Stimulated activated CD8-positive, alpha-beta memory T cell treated with anti-CD3 and anti-CD28 coated beads, Interleukin-12 subunit alpha, Interleukin-12 subunit beta, amount 100 ng/mL, for 24 hours (primary cell): ENCODE measurements at regions not wholly inside any gene's neighbourhood (a gene's known extent, or its start where the extent isn't known, plus 50 kb on each side); places are given as distances from the start of the nearest gene placed in this dataset.

Experiments
- DNase-seq: peaks from one replicate; pipeline ENCODE4 v3.0.0-alpha.2; 2020; ENCODE audit errors: extremely low read depth

DNA sequence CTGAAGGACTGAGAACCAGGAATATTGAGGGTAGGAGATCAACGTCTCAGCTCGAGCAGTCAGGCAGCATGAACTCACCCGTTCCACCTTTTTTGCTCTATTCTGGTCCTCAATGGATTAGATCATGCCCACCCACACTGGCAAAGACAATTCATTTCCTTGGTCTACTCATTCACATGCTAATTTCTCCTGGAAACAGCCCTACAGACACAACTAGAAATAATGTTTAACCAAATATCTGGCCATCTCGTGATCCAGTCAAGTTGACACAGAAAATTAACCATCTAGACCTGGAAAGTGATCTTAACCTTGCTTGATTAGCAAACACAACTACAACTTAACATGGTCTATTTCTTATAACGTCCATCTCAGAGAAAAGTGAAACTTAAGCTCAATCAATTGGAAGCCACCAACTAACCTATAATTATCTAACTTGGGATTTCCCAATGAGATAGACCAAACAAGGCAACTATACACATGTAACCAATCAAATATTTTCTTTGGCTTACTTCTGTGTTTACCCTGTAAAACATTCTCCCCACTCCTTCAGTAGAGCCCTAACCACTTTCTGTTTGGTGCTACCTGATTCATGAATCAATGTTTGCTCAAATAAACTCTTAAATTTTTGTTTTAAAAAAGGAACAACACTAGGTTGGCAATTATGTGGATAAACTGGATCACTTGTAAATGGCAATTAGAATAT, 69.7 kb upstream of the MAMLD1 start:
- DNase-seq, result no peak

DNA sequence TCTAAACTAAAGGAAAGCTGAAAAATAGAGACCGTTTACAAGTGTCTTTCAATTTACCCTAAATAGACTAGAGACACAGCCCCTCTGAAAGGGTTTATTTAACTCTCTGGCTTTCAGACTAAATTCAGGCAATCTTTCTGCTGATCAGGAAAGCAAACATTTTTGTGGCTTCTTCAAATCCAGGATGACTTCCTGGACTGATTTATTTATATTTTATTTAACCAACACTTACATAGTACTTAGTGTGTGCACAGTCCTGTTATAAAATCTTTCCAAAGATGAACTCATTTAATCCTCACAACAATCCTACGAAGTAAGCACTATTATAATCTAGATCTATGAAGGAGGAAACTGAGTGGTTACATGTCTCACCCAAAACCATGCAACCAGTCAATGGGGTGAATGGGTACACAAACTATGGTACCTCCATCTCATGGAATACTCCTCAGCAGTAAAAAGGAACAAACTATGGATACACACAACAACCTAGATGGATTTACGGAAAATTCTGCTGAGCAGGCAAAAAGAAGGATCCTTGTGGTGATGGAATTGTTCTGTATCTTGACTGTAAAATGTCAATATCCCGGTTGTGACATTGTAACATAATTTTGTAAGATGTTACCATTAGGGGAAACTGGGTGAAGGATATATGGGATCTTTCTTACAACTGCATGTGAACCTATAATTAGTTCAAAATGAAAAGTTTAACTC, 64.1 kb upstream of the MAMLD1 start:
- DNase-seq, result no peak

DNA sequence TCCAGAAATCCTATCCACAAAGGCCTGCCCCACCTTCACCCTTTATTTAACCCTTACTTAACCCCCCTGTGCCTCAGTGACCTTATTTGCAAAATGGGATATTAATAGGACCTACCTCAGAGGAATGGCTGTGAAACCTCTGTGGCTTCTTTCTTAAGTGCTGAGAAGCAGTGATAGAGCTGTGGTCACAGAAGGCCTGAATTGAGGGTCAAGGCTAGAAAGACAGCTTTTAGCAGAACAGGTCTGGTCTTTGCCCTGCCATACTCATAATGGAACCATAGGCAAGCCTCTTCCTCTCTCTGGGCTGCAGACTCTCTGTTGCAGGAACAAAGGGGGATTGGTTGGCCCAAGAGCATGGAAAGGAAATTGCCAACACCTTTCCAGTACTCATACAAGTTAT, 63.5 kb upstream of the MAMLD1 start:
- DNase-seq, result no peak

DNA sequence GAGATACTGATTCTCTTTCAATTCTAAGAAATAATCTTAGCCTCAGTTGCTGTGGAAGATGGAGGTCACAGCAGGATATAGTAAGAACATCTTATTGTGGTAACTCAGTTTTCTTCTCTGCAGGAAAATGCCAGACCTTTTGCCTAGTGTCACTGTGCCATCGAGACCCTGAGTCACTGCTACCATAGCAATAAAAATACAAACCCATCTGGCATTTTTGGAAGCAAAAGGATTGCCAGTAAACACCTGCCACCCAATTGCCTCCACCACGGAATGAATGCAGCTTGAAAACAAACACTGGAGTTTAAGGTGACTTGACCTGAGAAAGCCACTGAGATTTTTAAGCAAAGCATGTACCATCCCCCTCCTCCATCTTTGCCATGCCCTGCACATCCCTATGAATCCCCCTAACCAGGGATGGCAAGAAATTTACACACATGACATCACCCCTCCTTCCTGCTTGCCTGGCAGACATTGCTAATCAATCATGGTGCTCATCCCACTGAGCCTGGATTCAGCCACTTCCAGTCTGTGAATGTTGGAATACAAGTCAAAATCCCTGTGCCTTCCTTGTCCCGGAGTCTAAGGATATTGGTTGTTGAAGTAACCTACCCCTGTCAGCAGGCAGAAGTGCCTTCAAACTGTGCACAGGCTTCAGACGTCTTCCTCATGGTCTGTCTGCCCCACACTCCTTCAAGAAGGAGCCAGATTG, 59.6 kb upstream of the MAMLD1 start:
- no peak for DNase-seq

DNA sequence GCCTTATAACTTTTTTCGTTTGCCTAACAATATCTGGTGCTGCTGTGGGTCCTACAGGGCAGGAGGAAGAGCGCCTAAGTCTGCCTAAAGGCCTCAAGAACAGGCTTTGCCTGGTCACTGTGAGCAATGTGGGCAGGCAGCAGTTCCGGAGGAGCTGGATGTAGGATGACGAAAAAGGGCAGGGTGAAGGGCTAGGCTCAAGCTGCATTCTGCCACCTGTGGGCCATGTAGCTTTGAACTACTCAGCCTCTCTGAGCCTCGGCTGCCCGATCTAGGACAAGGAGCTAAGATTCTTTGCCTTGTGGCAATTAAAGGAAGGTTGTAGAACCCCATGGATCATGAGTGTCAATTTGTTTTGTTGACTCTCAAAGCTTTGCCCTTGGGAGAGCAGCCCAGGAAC, 57.1 kb upstream of the MAMLD1 start:
- no peak for DNase-seq

DNA sequence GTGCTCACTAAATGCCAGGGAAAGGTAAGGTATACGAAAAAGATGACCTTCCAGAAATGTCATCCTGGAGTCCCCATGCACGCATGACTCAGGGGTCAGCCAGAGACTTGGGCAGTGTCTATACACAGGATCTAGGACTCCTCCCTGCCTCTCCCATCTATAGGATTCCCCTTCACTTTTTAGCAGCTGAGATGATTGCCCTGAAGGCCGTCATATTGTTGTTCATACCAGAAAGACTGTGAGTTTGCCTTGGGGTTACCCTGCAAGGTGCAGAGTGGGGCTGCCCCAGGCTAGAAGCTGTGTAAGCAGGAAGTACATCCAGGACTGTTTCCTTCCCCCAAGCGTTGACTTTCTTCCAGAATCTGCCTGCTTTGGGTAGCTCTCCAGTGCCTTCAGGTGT, 55.1 kb upstream of the MAMLD1 start:
- DNase-seq, result no peak

DNA sequence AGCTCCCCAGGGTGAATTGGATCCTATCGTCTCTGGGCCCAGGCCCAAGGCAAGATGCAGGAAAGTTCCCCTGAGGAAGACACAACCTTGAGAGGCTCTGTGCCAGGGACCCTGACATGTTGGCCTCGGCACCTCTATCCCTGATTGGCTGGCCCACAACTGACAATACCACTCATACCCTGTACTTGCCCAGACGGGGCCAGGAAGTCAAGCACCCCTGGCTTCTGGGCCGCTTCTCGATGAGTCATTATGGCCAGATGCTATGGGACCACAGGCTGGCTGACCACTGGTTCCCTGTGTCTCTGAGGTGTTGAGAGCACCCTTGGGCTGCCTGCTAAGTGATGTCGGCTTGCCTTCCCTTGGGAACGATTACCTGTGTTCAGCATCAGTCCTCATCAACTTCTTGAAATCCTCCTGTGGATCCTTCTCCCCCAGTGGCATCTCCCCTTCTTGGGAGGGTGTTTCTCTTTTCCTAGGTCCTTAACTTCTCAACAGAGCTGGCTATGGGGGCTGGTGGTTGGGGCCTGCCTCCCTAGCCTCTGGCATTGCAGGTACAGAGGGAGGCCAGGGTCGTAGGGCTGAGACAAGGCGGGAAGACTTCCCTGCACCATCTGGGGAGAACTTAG, 54.5 kb upstream of the MAMLD1 start:
- DNase-seq, result no peak

DNA sequence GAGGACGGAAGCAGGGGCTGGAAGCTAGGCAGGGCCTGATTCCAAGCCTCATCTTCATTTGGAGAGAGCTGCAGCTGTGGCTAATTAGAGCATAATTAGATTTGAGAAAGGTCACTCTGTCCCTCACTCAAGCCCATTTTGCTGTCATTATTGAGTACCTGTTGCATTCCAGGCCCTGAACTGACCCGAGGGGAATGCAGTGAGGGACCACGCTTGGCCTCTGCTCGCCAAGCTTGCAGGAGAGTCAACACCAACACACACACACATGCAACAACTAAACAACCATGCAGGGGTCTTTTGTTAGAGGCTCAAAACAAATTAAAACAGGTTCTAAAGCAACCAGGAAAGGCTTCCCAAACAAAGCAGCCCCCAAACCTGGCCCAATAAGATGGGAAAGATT, 52.7 kb upstream of the MAMLD1 start:
- DNase-seq, result no peak

DNA sequence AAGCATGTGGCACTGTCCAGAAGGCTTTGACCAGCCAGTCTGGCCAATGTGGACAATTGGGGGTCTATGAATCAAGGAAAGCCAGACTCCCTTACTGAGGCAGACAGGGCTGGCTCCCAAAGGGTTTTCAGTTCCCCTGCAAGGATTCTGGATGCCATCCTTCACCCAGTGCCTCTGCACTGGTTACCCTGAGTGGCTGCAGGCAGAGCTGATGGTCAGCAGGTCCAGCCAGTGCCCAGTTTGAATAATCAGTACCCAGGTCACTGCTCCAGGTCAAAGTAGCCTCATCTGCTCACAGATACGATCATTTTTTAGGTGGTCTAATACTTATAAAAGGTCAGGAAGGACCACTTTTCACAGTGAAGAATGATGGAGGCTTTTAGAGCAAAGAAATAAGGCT, 52.2 kb upstream of the MAMLD1 start:
- no peak for DNase-seq

DNA sequence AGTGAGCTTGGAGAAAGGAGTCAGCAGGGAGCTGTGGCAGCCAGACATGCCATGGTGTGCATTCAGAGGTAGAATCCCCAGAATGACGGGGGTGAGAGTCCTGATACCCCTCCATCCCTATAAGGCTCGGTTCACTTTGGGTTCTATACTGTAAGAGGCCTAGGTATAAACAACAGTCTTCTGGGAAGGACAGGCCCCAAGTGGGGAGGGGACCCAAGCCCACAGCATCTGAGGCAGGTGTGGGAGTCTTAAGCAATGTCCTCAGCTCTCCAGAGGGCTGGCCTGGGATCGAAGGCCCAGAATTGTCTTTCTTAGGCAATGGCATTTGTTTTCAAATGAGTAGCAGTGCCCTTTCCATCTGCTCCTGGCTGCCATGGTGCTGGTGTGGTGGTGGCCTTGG, 50.2 kb upstream of the MAMLD1 start:
- DNase-seq, result no peak
